K562 (cell line): ENCODE measurements at regions not wholly inside any gene's neighbourhood (a gene's known extent, or its start where the extent isn't known, plus 50 kb on each side); places are given as distances from the start of the nearest gene placed in this dataset.

Experiments
- ATAC-seq: fragments of 200-7000 bp; cut with Tn5 transposase; 3 replicates; pipeline ENCODE4 v1.9.1; 2020; ENCODE audit warnings: moderate library complexity
- BruUV-seq: library from RNA; stranded (reverse); fragments of 400-500 nt; replicated peaks from 2 replicates; lab custom pipeline; 2021; lab: Mats Ljungman, UMichigan
- CTCF ChIA-PET: fragments of 300-600 bp; formaldehyde crosslinking; extraction: SDS; loops from one replicate; lab custom pipeline; 2021; ENCODE audit warnings: low intra/inter-chr PET ratio; lab: Yijun Ruan, JAX
- POLR2A ChIA-PET: fragments of 300-600, 350-650 bp; sonication (Branson Sonifier 250); formaldehyde crosslinking; extraction: SDS; loops from one replicate; lab custom pipeline; 2021; ENCODE audit warnings: antibody characterized with exemption, inconsistent platforms; lab: Yijun Ruan, JAX
- DNase-seq, 4 experiments: peaks; one replicate each; pipeline versions ENCODE4 v3.0.0 to v3.0.0-alpha.2; 2011 to 2018; ENCODE audit warnings: low spot score in 3 of 4, mixed read lengths in 3 of 4; ENCODE audit errors: extremely low read depth in 1 of 4
- FAIRE-seq: peaks from 2 replicates; lab custom pipeline; 2011; peaks lifted over from hg19 to GRCh38; lab: Jason Lieb, UNC
- H2AFZ ChIP-seq: 2 replicates; pipeline ENCODE4 v1.6.0; 2011; ENCODE audit warnings: low read depth, low read length, control low read depth, inconsistent platforms
- H3K27ac ChIP-seq: fragments of 200-600 bp; 3 replicates; pipeline ENCODE4 v1.8.0; 2011; ENCODE audit warnings: low read depth, mild to moderate bottlenecking, control low read depth, inconsistent platforms, low read length, moderate library complexity, mixed read lengths; ENCODE audit errors: extremely low read depth
- H3K27me3 ChIP-seq, 2 experiments: fragments of 300-600 bp in 1 of 2; 2 replicates in 1 of 2; 3 replicates in 1 of 2; pipeline versions ENCODE4 v1.6.0 to v1.8.0; 2011; ENCODE audit warnings: inconsistent platforms in 2 of 2, low read length in 2 of 2, mild to moderate bottlenecking in 1 of 2, mixed read lengths in 1 of 2, moderate library complexity in 1 of 2; ENCODE audit not compliant: control insufficient read depth in 2 of 2, insufficient read depth in 2 of 2
- H3K36me3 ChIP-seq: fragments of 300-600 bp; 3 replicates; pipeline ENCODE4 v1.8.0; 2011; ENCODE audit warnings: mild to moderate bottlenecking, low read length, inconsistent platforms; ENCODE audit not compliant: control insufficient read depth, insufficient read depth
- H3K4me1 ChIP-seq, 2 experiments: fragments of 200-600 bp in 1 of 2; replicated peaks in 1 of 2; 2 replicates in 1 of 2; 3 replicates in 1 of 2; pipeline versions ENCODE4 v1.5.1 to v1.8.0; 2011; ENCODE audit warnings: inconsistent platforms in 2 of 2, low read length in 2 of 2, mild to moderate bottlenecking in 1 of 2, mixed read lengths in 1 of 2, moderate library complexity in 1 of 2; ENCODE audit not compliant: control insufficient read depth in 2 of 2, insufficient read depth in 2 of 2
- H3K4me2 ChIP-seq: 2 replicates; pipeline ENCODE4 v1.6.1; 2011; ENCODE audit warnings: low read length, control low read depth, inconsistent platforms, mixed read lengths; ENCODE audit not compliant: insufficient read depth
- H3K4me3 ChIP-seq: fragments of 200-600 bp; sonication (generic), shearing (Covaris generic); 2 replicates; pipeline ENCODE4 v1.5.1; 2016; ENCODE audit warnings: control low read depth, inconsistent platforms
- H3K79me2 ChIP-seq: fragments of 200-600 bp; 3 replicates; pipeline ENCODE4 v1.8.0; 2011; ENCODE audit warnings: low read length, inconsistent platforms; ENCODE audit not compliant: control insufficient read depth, insufficient read depth
- H3K9ac ChIP-seq, 2 experiments: 2 replicates each; pipeline versions ENCODE4 v1.6.0 to v1.6.1; 2011; ENCODE audit warnings: low read depth in 2 of 2, low read length in 2 of 2, control low read depth in 1 of 2, inconsistent platforms in 1 of 2, mild to moderate bottlenecking in 1 of 2, mixed read lengths in 1 of 2; ENCODE audit not compliant: insufficient read depth in 1 of 2
- H3K9me1 ChIP-seq: one replicate; pipeline ENCODE4 v1.6.0; 2011; ENCODE audit warnings: inconsistent platforms, mild to moderate bottlenecking, low read length, moderate library complexity; ENCODE audit not compliant: control insufficient read depth, insufficient read depth
- H3K9me3 ChIP-seq: replicated peaks from 2 replicates; pipeline ENCODE4 v1.5.1; 2011; ENCODE audit warnings: low read depth, low read length, inconsistent platforms; ENCODE audit not compliant: control insufficient read depth, insufficient read depth
- H4K20me1 ChIP-seq: replicated peaks from 2 replicates; pipeline ENCODE4 v1.6.1; 2011; ENCODE audit warnings: low read length, inconsistent platforms, mixed read lengths; ENCODE audit not compliant: control insufficient read depth, insufficient read depth
- CHAMP1 ChIP-seq: fragments of 450-650 bp; IDR thresholded peaks from 2 replicates; pipeline ENCODE4 v1.6.1; 2016; ENCODE audit warnings: mild to moderate bottlenecking
- CHCHD3 ChIP-seq: fragments of 250-450 bp; sonication (Bioruptor Pico); IDR thresholded peaks from 2 replicates; pipeline ENCODE4 v2.1.2; 2022; ENCODE audit warnings: mild to moderate bottlenecking
- JUN ChIP-seq, 2 experiments: sonication (generic) in 1 of 2; formaldehyde crosslinking in 1 of 2; IDR thresholded peaks; 2 replicates each; pipeline versions ENCODE4 v1.6.1 to v1.8.0; 2012 to 2022; ENCODE audit warnings: borderline replicate concordance in 2 of 2, mild to moderate bottlenecking in 2 of 2, improper control_type of control experiment in 1 of 2, low read depth in 1 of 2, low read length in 1 of 2, missing genetic modification reagents in 1 of 2
- L3MBTL2 ChIP-seq: fragments of 450-650 bp; IDR thresholded peaks from 2 replicates; pipeline ENCODE4 v1.6.1; 2016; ENCODE audit warnings: mild to moderate bottlenecking, moderate library complexity
- MEF2A ChIP-seq: IDR thresholded peaks from 2 replicates; pipeline ENCODE4 v1.6.1; 2011; ENCODE audit warnings: low read depth, mild to moderate bottlenecking, low read length, moderate library complexity; ENCODE audit not compliant: control insufficient read depth
- MYC ChIP-seq, 2 experiments: fragments of 250-450 bp in 1 of 2; sonication (Bioruptor Pico) in 1 of 2; IDR thresholded peaks; 2 replicates each; pipeline versions ENCODE4 v1.5.1 to v1.6.1; 2012 to 2021; ENCODE audit warnings: low read depth in 2 of 2, borderline replicate concordance in 1 of 2, improper control_type of control experiment in 1 of 2, low read length in 1 of 2, mild to moderate bottlenecking in 1 of 2, moderate library complexity in 1 of 2
- RUNX1 ChIP-seq: sonication (generic); IDR thresholded peaks from 2 replicates; pipeline ENCODE4 v1.6.1; 2016; ENCODE audit warnings: antibody characterized with exemption, low read depth
- SRSF9 ChIP-seq: fragments of 200-400 bp; formaldehyde crosslinking; IDR thresholded peaks from 2 replicates; pipeline ENCODE4 v1.6.1; 2017; ENCODE audit warnings: low read depth, low read length, borderline replicate concordance
- WGBS: fragments of 100-300 bp; shearing (Covaris generic); methylation state at CpG from one replicate; pipeline ENCODE4 v1.1.6; 2016; ENCODE audit warnings: low coverage, mixed read lengths; ENCODE audit not compliant: insufficient coverage; ENCODE audit errors: missing lambda C conversion rate; 5-methylcytosine and 5-hydroxymethylcytosine counted together
- in situ Hi-C: fragments of 300-500 bp; cut with MboI; formaldehyde crosslinking; loops from 4 replicates; pipeline ENCODE4 v1.15.0; 2018; ENCODE audit warnings: inconsistent platforms, mixed read lengths
- intact Hi-C: fragments of 100-400 bp; cut with micrococcal nuclease; formaldehyde crosslinking; loops from 2 replicates; pipeline ENCODE4 v1.14.2; 2022
- TF ChIP-seq, protein P1 (sequence below), 2 experiments: fragments of 200-800 bp in 1 of 2; sonication (Bioruptor generic) in 1 of 2; sonication (generic) in 1 of 2; formaldehyde crosslinking in 1 of 2; IDR thresholded peaks in 1 of 2; conservative IDR thresholded peaks in 1 of 2; 2 replicates each; pipeline versions ENCODE4 v1.5.0 to v1.6.1; 2016 to 2020; ENCODE audit warnings: missing compliant biosample characterization in 1 of 2, missing genetic modification characterization in 1 of 2, missing genetic modification reagents in 1 of 2

- POLR2A ChIA-PET: no interaction called here
- intact Hi-C loops: no loop called here
- FAIRE-seq (no peak), ATAC-seq (no peak), DNase-seq (no peak)
- H3K36me3 ChIP-seq: no peaks in the 10 kb centered on the region
- H3K4me2 ChIP-seq: no peak overlapping the region
- H3K9me3 ChIP-seq: no peaks in the 10 kb centered on the region
- no peaks in the 10 kb centered on the region for H3K79me2 ChIP-seq
- no peaks in the 10 kb centered on the region for H4K20me1 ChIP-seq
- 4% methylated on average over 8 of the region's 8 CpGs for WGBS
- no peak overlapping the region for H2AFZ ChIP-seq
- no TSS peak for BruUV-seq
- H3K27ac ChIP-seq: no peak overlapping the region
- in situ Hi-C loops: no loop called here
- no peaks in the 10 kb centered on the region for H3K4me1 ChIP-seq
- CTCF ChIA-PET: no interaction called here
- no peak overlapping the region for H3K4me3 ChIP-seq
- H3K9me1 ChIP-seq: no peaks in the 10 kb centered on the region
- no peak overlapping the region for H3K9ac ChIP-seq
- TF ChIP-seq, protein P1, sequence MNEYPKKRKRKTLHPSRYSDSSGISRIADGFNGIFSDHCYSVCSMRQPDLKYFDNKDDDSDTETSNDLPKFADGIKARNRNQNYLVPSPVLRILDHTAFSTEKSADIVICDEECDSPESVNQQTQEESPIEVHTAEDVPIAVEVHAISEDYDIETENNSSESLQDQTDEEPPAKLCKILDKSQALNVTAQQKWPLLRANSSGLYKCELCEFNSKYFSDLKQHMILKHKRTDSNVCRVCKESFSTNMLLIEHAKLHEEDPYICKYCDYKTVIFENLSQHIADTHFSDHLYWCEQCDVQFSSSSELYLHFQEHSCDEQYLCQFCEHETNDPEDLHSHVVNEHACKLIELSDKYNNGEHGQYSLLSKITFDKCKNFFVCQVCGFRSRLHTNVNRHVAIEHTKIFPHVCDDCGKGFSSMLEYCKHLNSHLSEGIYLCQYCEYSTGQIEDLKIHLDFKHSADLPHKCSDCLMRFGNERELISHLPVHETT (CRISPR knock-in tag; conservative IDR thresholded peaks at IDR 0.05 in 1 of 2, IDR thresholded peaks at IDR 0.05 in 1 of 2): no peak
- TF ChIP-seq JUN (IDR thresholded peaks at IDR 0.05; ENCODE audit: borderline replicate concordance, low read depth, low read length) (no peak), JUN (CRISPR knock-in tag; IDR thresholded peaks at IDR 0.05; ENCODE audit: borderline replicate concordance) (no peak), SRSF9 (no peak), MEF2A (no peak), MYC (IDR thresholded peaks at IDR 0.05; ENCODE audit: low read depth, low read length) (no peak), MYC (CRISPR knock-in tag; IDR thresholded peaks at IDR 0.05; ENCODE audit: borderline replicate concordance, low read depth) (no peak), CHAMP1 (no peak), RUNX1 (no peak), L3MBTL2 (no peak), CHCHD3 (CRISPR knock-in tag) (no peak)
- H3K27me3 ChIP-seq: no peaks in the 10 kb centered on the region
Observed at GRCh38 chr9:111250875-111251842, 78.9 kb downstream of the OR2K2 start.
